GM10266 (cell line): ENCODE measurements at regions not wholly inside any gene's neighbourhood (a gene's known extent, or its start where the extent isn't known, plus 50 kb on each side); places are given as distances from the start of the nearest gene placed in this dataset.

Source experiments
- DNase-seq: peaks from one replicate; pipeline ENCODE4 v3.0.0; 2012; ENCODE audit errors: extremely low spot score
- CTCF ChIP-seq: IDR thresholded peaks from 2 replicates; pipeline ENCODE4 v1.5.1; 2012; ENCODE audit warnings: mild to moderate bottlenecking, low read depth; ENCODE audit not compliant: control insufficient read depth, insufficient read depth; ENCODE audit errors: missing control alignments

GRCh38 chr2:163187119-163187518, 348.6 kb upstream of the KCNH7 start:
- TF ChIP-seq CTCF: no peak
- DNase-seq: no peak

GRCh38 chr2:163185160-163185559, 346.6 kb upstream of the KCNH7 start:
- DNase-seq: no peak
- TF ChIP-seq CTCF: no peak

GRCh38 chr2:163182764-163183354, 344.3 kb upstream of the KCNH7 start:
- peak; percentile 11 for DNase-seq

GRCh38 chr2:163177592-163177991, 339.0 kb upstream of the KCNH7 start:
- DNase-seq: no peak
- no peak for TF ChIP-seq CTCF

More at GRCh38 chr2:163182764-163183354, 344.3 kb upstream of the KCNH7 start:
- peak; percentile 50 for TF ChIP-seq CTCF

- TF ChIP-seq CTCF: no peak
- no peak for DNase-seq
Measured at GRCh38 chr2:163175294-163175693, 336.7 kb upstream of the KCNH7 start.

- TF ChIP-seq CTCF: no peak
- no peak for DNase-seq
Measured at GRCh38 chr2:163173591-163173990, 335.0 kb upstream of the KCNH7 start.

- no peak for DNase-seq
- no peak for TF ChIP-seq CTCF
Measured at GRCh38 chr2:163171786-163172530, 333.4 kb upstream of the KCNH7 start.
